ENCODE measurements at regions not wholly inside any gene's neighbourhood (a gene's known extent, or its start where the extent isn't known, plus 50 kb on each side); places are given as distances from the start of the nearest gene placed in this dataset.

- H3K36me3 ChIP-seq (ENCODE audit: low read depth), result no peaks in the 10 kb centered on the region
- H3K27ac ChIP-seq, result no peak overlapping the region
- DNase-seq, result no peak
- no peaks in the 10 kb centered on the region for H3K4me1 ChIP-seq (replicated peaks; ENCODE audit: insufficient read depth)
- no peaks in the 10 kb centered on the region for H3K9me3 ChIP-seq (ENCODE audit: insufficient read depth, low read depth)
- BruUV-seq (replicated peaks), result no TSS peak
- ChIA-PET CTCF (no interaction called here), POLR2A (ENCODE audit: unreplicated experiment) (no interaction called here)
- no peaks in the 10 kb centered on the region for H3F3A ChIP-seq (ENCODE audit: insufficient read depth, low read depth)
- H3K27me3 ChIP-seq (ENCODE audit: insufficient read depth, low read depth), result no peaks in the 10 kb centered on the region
- H2AFZ ChIP-seq, result no peak overlapping the region
- H3K9me2 ChIP-seq (ENCODE audit: insufficient read depth), result no peaks in the 10 kb centered on the region
- intact Hi-C loops (cut with micrococcal nuclease; ENCODE audit: unreplicated experiment), result no loop called here
- H3K4me3 ChIP-seq, result no peak overlapping the region
- no peaks in the 10 kb centered on the region for H3K79me2 ChIP-seq (ENCODE audit: low read depth)
- no peak overlapping the region for H3K4me2 ChIP-seq
- 0 out of 2 replicates have a peak, but pooled peaks cover 3% of the 10 kb centered on the region for H4K20me1 ChIP-seq (ENCODE audit: insufficient read depth)
- TF ChIP-seq EZH2 (IDR thresholded peaks at IDR 0.05; ENCODE audit: low read depth) (no peak), CTCF (conservative IDR thresholded peaks at IDR 0.05) (no peak)
These were observed 464.4 kb upstream of the GOT2 start for GRCh38 chr16:59198487-59198886.

- no peak overlapping the region for H3K4me3 ChIP-seq
- no peak for DNase-seq
- no peaks in the 10 kb centered on the region for H3K27me3 ChIP-seq (ENCODE audit: insufficient read depth, low read depth)
- no peaks in the 10 kb centered on the region for H3K36me3 ChIP-seq (ENCODE audit: low read depth)
- intact Hi-C loops (cut with micrococcal nuclease; ENCODE audit: unreplicated experiment), result no loop called here
- H3F3A ChIP-seq (ENCODE audit: insufficient read depth, low read depth), result no peaks in the 10 kb centered on the region
- H3K9me2 ChIP-seq (ENCODE audit: insufficient read depth), result no peaks in the 10 kb centered on the region
- CTCF ChIA-PET, result no interaction called here
- H3K9me3 ChIP-seq (ENCODE audit: insufficient read depth, low read depth), result no peaks in the 10 kb centered on the region
- no peaks in the 10 kb centered on the region for H4K20me1 ChIP-seq (ENCODE audit: insufficient read depth)
- POLR2A ChIA-PET (ENCODE audit: unreplicated experiment), result no interaction called here
- no TSS peak for BruUV-seq (replicated peaks)
- no peaks in the 10 kb centered on the region for H3K79me2 ChIP-seq (ENCODE audit: low read depth)
- TF ChIP-seq EZH2 (IDR thresholded peaks at IDR 0.05; ENCODE audit: low read depth), result no peak
- no peak for TF ChIP-seq CTCF (conservative IDR thresholded peaks at IDR 0.05)
- no peak overlapping the region for H2AFZ ChIP-seq
- H3K4me2 ChIP-seq, result no peak overlapping the region
- no peak overlapping the region for H3K27ac ChIP-seq
- H3K4me1 ChIP-seq (replicated peaks; ENCODE audit: insufficient read depth), result no peaks in the 10 kb centered on the region
These were observed 461.1 kb upstream of the GOT2 start for GRCh38 chr16:59195242-59195641.

- no peaks in the 10 kb centered on the region for H3K79me2 ChIP-seq (ENCODE audit: low read depth)
- H3K4me2 ChIP-seq, result no peak overlapping the region
- H3K36me3 ChIP-seq (ENCODE audit: low read depth), result no peaks in the 10 kb centered on the region
- H3K9me2 ChIP-seq (ENCODE audit: insufficient read depth), result no peaks in the 10 kb centered on the region
- H3K9me3 ChIP-seq (ENCODE audit: insufficient read depth, low read depth), result no peaks in the 10 kb centered on the region
- H2AFZ ChIP-seq, result no peak overlapping the region
- no peak overlapping the region for H3K27ac ChIP-seq
- DNase-seq, result no peak
- intact Hi-C loops (cut with micrococcal nuclease; ENCODE audit: unreplicated experiment), result no loop called here
- ChIA-PET POLR2A (ENCODE audit: unreplicated experiment) (no interaction called here), CTCF (no interaction called here)
- TF ChIP-seq EZH2 (IDR thresholded peaks at IDR 0.05; ENCODE audit: low read depth) (no peak), CTCF (conservative IDR thresholded peaks at IDR 0.05) (no peak)
- H3K4me3 ChIP-seq, result no peak overlapping the region
- H3K4me1 ChIP-seq (replicated peaks; ENCODE audit: insufficient read depth), result no peaks in the 10 kb centered on the region
- no peaks in the 10 kb centered on the region for H3K27me3 ChIP-seq (ENCODE audit: insufficient read depth, low read depth)
- H4K20me1 ChIP-seq (ENCODE audit: insufficient read depth), result no peaks in the 10 kb centered on the region
- H3F3A ChIP-seq (ENCODE audit: insufficient read depth, low read depth), result no peaks in the 10 kb centered on the region
- BruUV-seq (replicated peaks), result no TSS peak
These were observed 459.5 kb upstream of the GOT2 start for GRCh38 chr16:59193637-59194036.

Measured in PC-9 (cell line).